ENCODE measurements at regions not wholly inside any gene's neighbourhood (a gene's known extent, or its start where the extent isn't known, plus 50 kb on each side); places are given as distances from the start of the nearest gene placed in this dataset.

- no peak for TF ChIP-seq POLR2A (IDR thresholded peaks at IDR 0.05)
- no peak for TF ChIP-seq CTCF (IDR thresholded peaks at IDR 0.05)
Observed at GRCh38 chr15:23890218-23890617, 203.1 kb upstream of the NDN start.

Measured in body of pancreas (tissue), 4 donors.